ENCODE measurements at regions not wholly inside any gene's neighbourhood (a gene's known extent, or its start where the extent isn't known, plus 50 kb on each side); places are given as distances from the start of the nearest gene placed in this dataset.

GRCh38 chr14:43535231-43535838, 971.7 kb downstream of the FSCB start:
- no peak for DNase-seq (ENCODE audit: low spot score, unreplicated experiment)
- no peak overlapping the region for H3K4me3 Mint-ChIP-seq (ENCODE audit: low read depth)
- H3K9me3 Mint-ChIP-seq (ENCODE audit: low read depth): peaks cover 15% of the 10 kb centered on the region

GRCh38 chr14:43532825-43533416, 974.2 kb downstream of the FSCB start:
- no peaks in the 10 kb centered on the region for H3K4me1 Mint-ChIP-seq (ENCODE audit: low read depth)
- TF ChIP-seq CTCF (IDR thresholded peaks at IDR 0.05; ENCODE audit: unreplicated experiment): no peak
- H3K27me3 Mint-ChIP-seq: no peaks in the 10 kb centered on the region
- DNase-seq (ENCODE audit: low spot score, unreplicated experiment): no peak
- peaks cover 1% of the 10 kb centered on the region for H3K36me3 Mint-ChIP-seq (ENCODE audit: insufficient read depth)
- no peak overlapping the region for H3K4me3 Mint-ChIP-seq (ENCODE audit: low read depth)
- peaks cover 15% of the 10 kb centered on the region for H3K9me3 Mint-ChIP-seq (ENCODE audit: low read depth)
- H3K27ac Mint-ChIP-seq: no peak overlapping the region

More at GRCh38 chr14:43535231-43535838, 971.7 kb downstream of the FSCB start:
- peaks cover 1% of the 10 kb centered on the region for H3K36me3 Mint-ChIP-seq (ENCODE audit: insufficient read depth)
- no peaks in the 10 kb centered on the region for H3K27me3 Mint-ChIP-seq
- no peaks in the 10 kb centered on the region for H3K4me1 Mint-ChIP-seq (ENCODE audit: low read depth)
- TF ChIP-seq CTCF (IDR thresholded peaks at IDR 0.05; ENCODE audit: unreplicated experiment): no peak
- no peak overlapping the region for H3K27ac Mint-ChIP-seq

GRCh38 chr14:43528321-43528720, 978.8 kb downstream of the FSCB start:
- Mint-ChIP-seq H3K4me1 (ENCODE audit: low read depth) (no peaks in the 10 kb centered on the region), H3K27ac (no peak overlapping the region), H3K4me3 (ENCODE audit: low read depth) (no peak overlapping the region), H3K9me3 (ENCODE audit: low read depth) (no peaks in the 10 kb centered on the region), H3K27me3 (no peaks in the 10 kb centered on the region), H3K36me3 (ENCODE audit: insufficient read depth) (no peaks in the 10 kb centered on the region)
- no peak for TF ChIP-seq CTCF (IDR thresholded peaks at IDR 0.05; ENCODE audit: unreplicated experiment)
- DNase-seq (ENCODE audit: low spot score, unreplicated experiment): no peak

- Mint-ChIP-seq H3K9me3 (ENCODE audit: low read depth) (no peaks in the 10 kb centered on the region), H3K36me3 (ENCODE audit: insufficient read depth) (no peaks in the 10 kb centered on the region), H3K27me3 (no peaks in the 10 kb centered on the region), H3K4me1 (ENCODE audit: low read depth) (no peaks in the 10 kb centered on the region), H3K4me3 (ENCODE audit: low read depth) (no peak overlapping the region), H3K27ac (no peak overlapping the region)
- no peak for TF ChIP-seq CTCF (IDR thresholded peaks at IDR 0.05; ENCODE audit: unreplicated experiment)
- no peak for DNase-seq (ENCODE audit: low spot score, unreplicated experiment)
Observed at GRCh38 chr14:43525658-43526057, 981.4 kb downstream of the FSCB start.

GRCh38 chr14:43522901-43523300, 984.2 kb downstream of the FSCB start:
- no peak for TF ChIP-seq CTCF (IDR thresholded peaks at IDR 0.05; ENCODE audit: unreplicated experiment)
- no peaks in the 10 kb centered on the region for H3K27me3 Mint-ChIP-seq
- no peak overlapping the region for H3K4me3 Mint-ChIP-seq (ENCODE audit: low read depth)
- no peaks in the 10 kb centered on the region for H3K36me3 Mint-ChIP-seq (ENCODE audit: insufficient read depth)
- no peak for DNase-seq (ENCODE audit: low spot score, unreplicated experiment)
- peaks cover 7% of the 10 kb centered on the region for H3K9me3 Mint-ChIP-seq (ENCODE audit: low read depth)
- H3K27ac Mint-ChIP-seq: no peak overlapping the region
- H3K4me1 Mint-ChIP-seq (ENCODE audit: low read depth): no peaks in the 10 kb centered on the region
